Mesenchymal stem cell (in vitro differentiated cells and primary cell): ENCODE measurements at regions not wholly inside any gene's neighbourhood (a gene's known extent, or its start where the extent isn't known, plus 50 kb on each side); places are given as distances from the start of the nearest gene placed in this dataset.

Experiments used
- DNase-seq: peaks from one replicate; pipeline ENCODE4 v3.0.0-alpha.2; 2013
- H2AFZ ChIP-seq: one replicate; pipeline ENCODE4 v1.6.1; 2013; ENCODE audit warnings: low read depth, mild to moderate bottlenecking, control low read depth, inconsistent platforms, low read length, moderate library complexity
- H2AK5ac ChIP-seq: 2 replicates; pipeline ENCODE4 v1.6.1; 2013; ENCODE audit warnings: low read length, moderate library complexity, mild to moderate bottlenecking, inconsistent platforms; ENCODE audit not compliant: severe bottlenecking
- H2BK120ac ChIP-seq: one replicate; pipeline ENCODE4 v1.6.1; 2013; ENCODE audit warnings: low read depth, mild to moderate bottlenecking, inconsistent platforms, low read length, moderate library complexity
- H2BK12ac ChIP-seq, 2 experiments: one replicate each; pipeline ENCODE4 v1.6.1; 2013; ENCODE audit warnings: inconsistent platforms in 2 of 2, low read length in 2 of 2, mild to moderate bottlenecking in 2 of 2, moderate library complexity in 2 of 2, control low read depth in 1 of 2
- H2BK15ac ChIP-seq: one replicate; pipeline ENCODE4 v1.6.1; 2013; ENCODE audit warnings: mild to moderate bottlenecking, low read depth, inconsistent platforms; ENCODE audit not compliant: poor library complexity, severe bottlenecking
- H2BK5ac ChIP-seq: 2 replicates; pipeline ENCODE4 v1.6.1; 2013; ENCODE audit warnings: low read depth, mild to moderate bottlenecking, low read length, control low read depth, inconsistent platforms; ENCODE audit not compliant: poor library complexity, severe bottlenecking
- H3K14ac ChIP-seq, 2 experiments: one replicate each; pipeline ENCODE4 v1.6.1; 2013; ENCODE audit warnings: inconsistent platforms in 2 of 2, low read length in 2 of 2, control low read depth in 1 of 2, mild to moderate bottlenecking in 1 of 2, moderate library complexity in 1 of 2
- H3K18ac ChIP-seq, 2 experiments: one replicate each; pipeline ENCODE4 v1.6.1; 2013; ENCODE audit warnings: inconsistent platforms in 2 of 2, low read length in 2 of 2, control low read depth in 1 of 2, low read depth in 1 of 2, mild to moderate bottlenecking in 1 of 2
- H3K23ac ChIP-seq, 2 experiments: one replicate each; pipeline ENCODE4 v1.6.1; 2013; ENCODE audit warnings: inconsistent platforms in 2 of 2, low read length in 2 of 2, mild to moderate bottlenecking in 2 of 2, moderate library complexity in 2 of 2, control low read depth in 1 of 2
- H3K27ac ChIP-seq: 2 replicates; pipeline ENCODE4 v1.5.1; 2013; ENCODE audit warnings: mild to moderate bottlenecking, moderate library complexity, low read length, control low read depth, inconsistent platforms; ENCODE audit not compliant: poor library complexity, severe bottlenecking
- H3K27me3 ChIP-seq, 2 experiments: 2 replicates each; pipeline versions ENCODE4 v1.6.1 to v1.7.0; 2013; ENCODE audit warnings: low read length in 2 of 2, mild to moderate bottlenecking in 2 of 2, moderate library complexity in 2 of 2, control low read depth in 1 of 2, inconsistent platforms in 1 of 2; ENCODE audit not compliant: control insufficient read depth in 1 of 2, insufficient read depth in 1 of 2
- H3K36me3 ChIP-seq, 2 experiments: 2 replicates each; pipeline versions ENCODE4 v1.6.1 to v1.7.0; 2013; ENCODE audit warnings: low read length in 2 of 2, control low read depth in 1 of 2, inconsistent platforms in 1 of 2, low read depth in 1 of 2, mild to moderate bottlenecking in 1 of 2; ENCODE audit not compliant: insufficient read depth in 2 of 2, control insufficient read depth in 1 of 2
- H3K4ac ChIP-seq, 2 experiments: one replicate each; pipeline ENCODE4 v1.6.1; 2013; ENCODE audit warnings: inconsistent platforms in 2 of 2, low read length in 2 of 2, mild to moderate bottlenecking in 2 of 2, moderate library complexity in 2 of 2, control low read depth in 1 of 2, low read depth in 1 of 2
- H3K4me1 ChIP-seq: 2 replicates; pipeline ENCODE4 v1.6.1; 2013; ENCODE audit warnings: low read depth, low read length, control low read depth; ENCODE audit not compliant: control insufficient read depth, insufficient read depth
- H3K4me2 ChIP-seq: 2 replicates; pipeline ENCODE4 v1.6.1; 2013; ENCODE audit warnings: low read length, mild to moderate bottlenecking, inconsistent platforms; ENCODE audit not compliant: poor library complexity, severe bottlenecking
- H3K4me3 ChIP-seq, 2 experiments: 2 replicates each; pipeline versions ENCODE4 v1.5.1 to v1.7.0; 2013; ENCODE audit warnings: low read length in 2 of 2, mild to moderate bottlenecking in 2 of 2, control low read depth in 1 of 2, low read depth in 1 of 2; ENCODE audit not compliant: insufficient read depth in 1 of 2
- H3K79me1 ChIP-seq: replicated peaks from 2 replicates; pipeline ENCODE4 v1.6.1; 2013; ENCODE audit warnings: mild to moderate bottlenecking, control low read depth, low read length, inconsistent platforms; ENCODE audit not compliant: poor library complexity, severe bottlenecking
- H3K9ac ChIP-seq: 2 replicates; pipeline ENCODE4 v1.7.0; 2013; ENCODE audit warnings: mild to moderate bottlenecking, low read length, moderate library complexity
- H3K9me3 ChIP-seq: 2 replicates; pipeline ENCODE4 v1.7.0; 2013; ENCODE audit warnings: mild to moderate bottlenecking, low read length; ENCODE audit not compliant: control insufficient read depth
- H4K8ac ChIP-seq: one replicate; pipeline ENCODE4 v1.6.1; 2013; ENCODE audit warnings: inconsistent platforms, mild to moderate bottlenecking, low read length, moderate library complexity
- H4K91ac ChIP-seq: one replicate; pipeline ENCODE4 v1.6.1; 2013; ENCODE audit warnings: mild to moderate bottlenecking, low read length, inconsistent platforms
- WGBS: methylation state at CpG from one replicate; pipeline ENCODE4 v1.1.7; 2013; ENCODE audit warnings: mixed read lengths; 5-methylcytosine and 5-hydroxymethylcytosine counted together

GRCh38 chr1:82899017-82899416, 1098.3 kb downstream of the ADGRL2 start:
- WGBS, result 88% methylated on average over 3 of the region's 3 CpGs
- no peaks in the 10 kb centered on the region for H3K36me3 ChIP-seq

GRCh38 chr1:82897549-82897948, 1096.8 kb downstream of the ADGRL2 start:
- H2BK120ac ChIP-seq, result no peak overlapping the region
- no peak overlapping the region for H3K4ac ChIP-seq
- no peak overlapping the region for H3K23ac ChIP-seq
- 87% methylated on average over 1 of the region's 1 CpG for WGBS
- no peak overlapping the region for H2BK12ac ChIP-seq
- no peak overlapping the region for H2BK5ac ChIP-seq
- H3K9ac ChIP-seq, result no peak overlapping the region
- H3K18ac ChIP-seq, result no peak overlapping the region
- no peaks in the 10 kb centered on the region for H3K27me3 ChIP-seq
- no peak for DNase-seq
- no peaks in the 10 kb centered on the region for H3K36me3 ChIP-seq
- H2AK5ac ChIP-seq, result no peak overlapping the region
- no peak overlapping the region for H2BK15ac ChIP-seq
- no peak overlapping the region for H4K91ac ChIP-seq
- no peak overlapping the region for H3K4me3 ChIP-seq
- no peaks in the 10 kb centered on the region for H3K79me1 ChIP-seq
- H3K4me1 ChIP-seq, result no peaks in the 10 kb centered on the region
- H2AFZ ChIP-seq, result no peak overlapping the region
- H3K9me3 ChIP-seq, result no peaks in the 10 kb centered on the region
- H4K8ac ChIP-seq, result no peak overlapping the region
- no peak overlapping the region for H3K4me2 ChIP-seq
- H3K14ac ChIP-seq, result no peak overlapping the region
- H3K27ac ChIP-seq, result no peak overlapping the region

More at GRCh38 chr1:82899017-82899416, 1098.3 kb downstream of the ADGRL2 start:
- Histone ChIP-seq H3K9me3 (no peaks in the 10 kb centered on the region), H3K4me3 (no peak overlapping the region), H3K14ac (no peak overlapping the region), H3K18ac (no peak overlapping the region), H3K4me2 (no peak overlapping the region), H2BK120ac (no peak overlapping the region), H3K79me1 (no peaks in the 10 kb centered on the region), H3K27ac (no peak overlapping the region), H3K4ac (no peak overlapping the region), H4K8ac (peak overlapping the region; percentile 19), H3K9ac (no peak overlapping the region), H2BK12ac (no peak overlapping the region), H3K4me1 (no peaks in the 10 kb centered on the region), H2AFZ (no peak overlapping the region), H2AK5ac (no peak overlapping the region), H2BK5ac (no peak overlapping the region), H4K91ac (no peak overlapping the region), H3K23ac (no peak overlapping the region), H3K27me3 (no peaks in the 10 kb centered on the region), H2BK15ac (no peak overlapping the region)
- no peak for DNase-seq

- Histone ChIP-seq H2BK15ac (no peak overlapping the region), H3K4me3 (no peak overlapping the region), H3K36me3 (no peaks in the 10 kb centered on the region), H3K27me3 (no peaks in the 10 kb centered on the region), H4K8ac (no peak overlapping the region), H3K23ac (no peak overlapping the region), H3K18ac (no peak overlapping the region), H2BK120ac (no peak overlapping the region), H4K91ac (no peak overlapping the region), H3K9ac (no peak overlapping the region), H2AK5ac (no peak overlapping the region), H3K9me3 (no peaks in the 10 kb centered on the region), H2AFZ (no peak overlapping the region), H3K79me1 (no peaks in the 10 kb centered on the region), H3K4me1 (no peaks in the 10 kb centered on the region), H2BK5ac (no peak overlapping the region), H3K14ac (no peak overlapping the region), H3K4me2 (no peak overlapping the region), H3K4ac (no peak overlapping the region), H2BK12ac (no peak overlapping the region), H3K27ac (no peak overlapping the region)
- DNase-seq, result no peak
Measured at GRCh38 chr1:82896036-82896435, 1095.3 kb downstream of the ADGRL2 start.

GRCh38 chr1:82894635-82895034, 1093.9 kb downstream of the ADGRL2 start:
- no peak for DNase-seq

More at GRCh38 chr1:82894635-82895034, 1093.9 kb downstream of the ADGRL2 start:
- Histone ChIP-seq H4K91ac (no peak overlapping the region), H3K9ac (no peak overlapping the region), H3K4me3 (no peak overlapping the region), H3K27me3 (no peaks in the 10 kb centered on the region), H2BK5ac (no peak overlapping the region), H3K9me3 (no peaks in the 10 kb centered on the region), H2AFZ (no peak overlapping the region), H3K4me1 (no peaks in the 10 kb centered on the region), H4K8ac (no peak overlapping the region), H2BK120ac (no peak overlapping the region), H3K23ac (no peak overlapping the region), H3K79me1 (no peaks in the 10 kb centered on the region), H3K36me3 (no peaks in the 10 kb centered on the region), H3K4ac (no peak overlapping the region), H2BK12ac (no peak overlapping the region), H3K14ac (no peak overlapping the region), H3K4me2 (no peak overlapping the region), H2AK5ac (no peak overlapping the region), H2BK15ac (no peak overlapping the region), H3K18ac (no peak overlapping the region), H3K27ac (no peak overlapping the region)
- 93% methylated on average over 3 of the region's 3 CpGs for WGBS
